ENCODE measurements at regions not wholly inside any gene's neighbourhood (a gene's known extent, or its start where the extent isn't known, plus 50 kb on each side); places are given as distances from the start of the nearest gene placed in this dataset.

GRCh38 chr9:78858266-78858665, 561.3 kb downstream of the PSAT1 start:
- H3K4me3 ChIP-seq (ENCODE audit: insufficient read depth, low read depth, low read length): no peak overlapping the region
- H3K27me3 ChIP-seq (ENCODE audit: control insufficient read depth, insufficient read depth, low read length): no peaks in the 10 kb centered on the region
- H3K36me3 ChIP-seq (replicated peaks; ENCODE audit: control insufficient read depth, insufficient read depth, low read length): no peaks in the 10 kb centered on the region
- DNase-seq: no peak

GRCh38 chr9:78860801-78861475, 564.0 kb downstream of the PSAT1 start:
- H3K4me3 ChIP-seq (ENCODE audit: insufficient read depth, low read depth, low read length): no peak overlapping the region
- no peaks in the 10 kb centered on the region for H3K36me3 ChIP-seq (replicated peaks; ENCODE audit: control insufficient read depth, insufficient read depth, low read length)
- no peaks in the 10 kb centered on the region for H3K27me3 ChIP-seq (ENCODE audit: control insufficient read depth, insufficient read depth, low read length)
- no peak for DNase-seq

GRCh38 chr9:78863531-78863930, 566.6 kb downstream of the PSAT1 start:
- DNase-seq: no peak
- Histone ChIP-seq H3K36me3 (replicated peaks; ENCODE audit: control insufficient read depth, insufficient read depth, low read length) (no peaks in the 10 kb centered on the region), H3K27me3 (ENCODE audit: control insufficient read depth, insufficient read depth, low read length) (no peaks in the 10 kb centered on the region), H3K4me3 (ENCODE audit: insufficient read depth, low read depth, low read length) (no peak overlapping the region)

- Histone ChIP-seq H3K36me3 (replicated peaks; ENCODE audit: control insufficient read depth, insufficient read depth, low read length) (no peaks in the 10 kb centered on the region), H3K4me3 (ENCODE audit: insufficient read depth, low read depth, low read length) (no peak overlapping the region), H3K27me3 (ENCODE audit: control insufficient read depth, insufficient read depth, low read length) (no peaks in the 10 kb centered on the region)
- no peak for DNase-seq
Observed at GRCh38 chr9:78865737-78866136, 568.8 kb downstream of the PSAT1 start.

GRCh38 chr9:78866207-78867132, 569.5 kb downstream of the PSAT1 start:
- H3K4me3 ChIP-seq (ENCODE audit: insufficient read depth, low read depth, low read length): no peak overlapping the region
- no peak for DNase-seq
- H3K36me3 ChIP-seq (replicated peaks; ENCODE audit: control insufficient read depth, insufficient read depth, low read length): no peaks in the 10 kb centered on the region
- no peaks in the 10 kb centered on the region for H3K27me3 ChIP-seq (ENCODE audit: control insufficient read depth, insufficient read depth, low read length)

GRCh38 chr9:78871086-78871451, 574.1 kb downstream of the PSAT1 start:
- Histone ChIP-seq H3K36me3 (replicated peaks; ENCODE audit: control insufficient read depth, insufficient read depth, low read length) (no peaks in the 10 kb centered on the region), H3K27me3 (ENCODE audit: control insufficient read depth, insufficient read depth, low read length) (no peaks in the 10 kb centered on the region), H3K4me3 (ENCODE audit: insufficient read depth, low read depth, low read length) (no peak overlapping the region)
- DNase-seq: no peak

- Histone ChIP-seq H3K36me3 (replicated peaks; ENCODE audit: control insufficient read depth, insufficient read depth, low read length) (no peaks in the 10 kb centered on the region), H3K4me3 (ENCODE audit: insufficient read depth, low read depth, low read length) (no peak overlapping the region), H3K27me3 (ENCODE audit: control insufficient read depth, insufficient read depth, low read length) (no peaks in the 10 kb centered on the region)
- no peak for DNase-seq
Observed at GRCh38 chr9:78871452-78872331, 574.8 kb downstream of the PSAT1 start.

- Histone ChIP-seq H3K4me3 (ENCODE audit: insufficient read depth, low read depth, low read length) (no peak overlapping the region), H3K27me3 (ENCODE audit: control insufficient read depth, insufficient read depth, low read length) (no peaks in the 10 kb centered on the region), H3K36me3 (replicated peaks; ENCODE audit: control insufficient read depth, insufficient read depth, low read length) (no peaks in the 10 kb centered on the region)
- no peak for DNase-seq
Observed at GRCh38 chr9:78874061-78874460, 577.1 kb downstream of the PSAT1 start.

- Histone ChIP-seq H3K27me3 (ENCODE audit: control insufficient read depth, insufficient read depth, low read length) (no peaks in the 10 kb centered on the region), H3K4me3 (ENCODE audit: insufficient read depth, low read depth, low read length) (no peak overlapping the region), H3K36me3 (replicated peaks; ENCODE audit: control insufficient read depth, insufficient read depth, low read length) (no peaks in the 10 kb centered on the region)
- DNase-seq: no peak
Observed at GRCh38 chr9:78879324-78880100, 582.6 kb downstream of the PSAT1 start.

GRCh38 chr9:78881295-78881694, 584.4 kb downstream of the PSAT1 start:
- H3K4me3 ChIP-seq (ENCODE audit: insufficient read depth, low read depth, low read length): no peak overlapping the region
- H3K27me3 ChIP-seq (ENCODE audit: control insufficient read depth, insufficient read depth, low read length): no peaks in the 10 kb centered on the region
- no peaks in the 10 kb centered on the region for H3K36me3 ChIP-seq (replicated peaks; ENCODE audit: control insufficient read depth, insufficient read depth, low read length)
- no peak for DNase-seq

GRCh38 chr9:78882481-78882880, 585.6 kb downstream of the PSAT1 start:
- DNase-seq: no peak
- Histone ChIP-seq H3K4me3 (ENCODE audit: insufficient read depth, low read depth, low read length) (no peak overlapping the region), H3K27me3 (ENCODE audit: control insufficient read depth, insufficient read depth, low read length) (no peaks in the 10 kb centered on the region), H3K36me3 (replicated peaks; ENCODE audit: control insufficient read depth, insufficient read depth, low read length) (no peaks in the 10 kb centered on the region)

GRCh38 chr9:78884611-78885150, 587.8 kb downstream of the PSAT1 start:
- Histone ChIP-seq H3K4me3 (ENCODE audit: insufficient read depth, low read depth, low read length) (no peak overlapping the region), H3K27me3 (ENCODE audit: control insufficient read depth, insufficient read depth, low read length) (no peaks in the 10 kb centered on the region), H3K36me3 (replicated peaks; ENCODE audit: control insufficient read depth, insufficient read depth, low read length) (no peaks in the 10 kb centered on the region)
- no peak for DNase-seq

GRCh38 chr9:78892182-78892581, 595.3 kb downstream of the PSAT1 start:
- Histone ChIP-seq H3K27me3 (ENCODE audit: control insufficient read depth, insufficient read depth, low read length) (no peaks in the 10 kb centered on the region), H3K4me3 (ENCODE audit: insufficient read depth, low read depth, low read length) (no peak overlapping the region), H3K36me3 (replicated peaks; ENCODE audit: control insufficient read depth, insufficient read depth, low read length) (no peaks in the 10 kb centered on the region)
- DNase-seq: no peak

GRCh38 chr9:78892769-78893168, 595.8 kb downstream of the PSAT1 start:
- no peaks in the 10 kb centered on the region for H3K36me3 ChIP-seq (replicated peaks; ENCODE audit: control insufficient read depth, insufficient read depth, low read length)
- H3K4me3 ChIP-seq (ENCODE audit: insufficient read depth, low read depth, low read length): no peak overlapping the region
- no peaks in the 10 kb centered on the region for H3K27me3 ChIP-seq (ENCODE audit: control insufficient read depth, insufficient read depth, low read length)
- no peak for DNase-seq
